ENCODE measurements at regions not wholly inside any gene's neighbourhood (a gene's known extent, or its start where the extent isn't known, plus 50 kb on each side); places are given as distances from the start of the nearest gene placed in this dataset.

DNA sequence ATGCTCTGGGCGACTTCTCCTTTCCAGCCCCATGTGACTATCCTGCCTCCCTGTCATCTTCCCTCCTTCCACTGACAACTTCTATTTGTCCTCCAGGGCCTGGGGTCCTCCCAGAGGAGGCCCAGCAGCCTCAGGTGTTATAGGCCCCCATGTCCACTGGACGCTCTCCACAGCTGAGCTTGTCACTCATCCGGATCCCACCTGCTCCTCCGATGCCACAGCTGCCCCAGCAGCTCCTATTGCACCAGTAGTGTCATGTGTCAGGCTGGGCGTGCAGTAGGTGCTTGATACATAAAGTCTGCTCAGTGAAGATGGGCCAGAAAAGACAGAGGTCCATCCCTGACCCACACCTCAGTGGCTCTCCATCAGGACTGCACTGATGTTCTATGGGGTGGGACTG is 305.7 kb upstream of the MYT1L start:
- Histone ChIP-seq H3K27ac (no peak overlapping the region), H3K36me3 (no peaks in the 10 kb centered on the region), H3K4me1 (no peaks in the 10 kb centered on the region), H3K4me3 (no peak overlapping the region), H3K9me3 (no peaks in the 10 kb centered on the region), H3K27me3 (no peaks in the 10 kb centered on the region)
- DNase-seq (no peak), ATAC-seq (no peak)
- TF ChIP-seq CTCF (IDR thresholded peaks at IDR 0.05): no peak
- intact Hi-C loops (cut with DNase I): no loop called here

DNA sequence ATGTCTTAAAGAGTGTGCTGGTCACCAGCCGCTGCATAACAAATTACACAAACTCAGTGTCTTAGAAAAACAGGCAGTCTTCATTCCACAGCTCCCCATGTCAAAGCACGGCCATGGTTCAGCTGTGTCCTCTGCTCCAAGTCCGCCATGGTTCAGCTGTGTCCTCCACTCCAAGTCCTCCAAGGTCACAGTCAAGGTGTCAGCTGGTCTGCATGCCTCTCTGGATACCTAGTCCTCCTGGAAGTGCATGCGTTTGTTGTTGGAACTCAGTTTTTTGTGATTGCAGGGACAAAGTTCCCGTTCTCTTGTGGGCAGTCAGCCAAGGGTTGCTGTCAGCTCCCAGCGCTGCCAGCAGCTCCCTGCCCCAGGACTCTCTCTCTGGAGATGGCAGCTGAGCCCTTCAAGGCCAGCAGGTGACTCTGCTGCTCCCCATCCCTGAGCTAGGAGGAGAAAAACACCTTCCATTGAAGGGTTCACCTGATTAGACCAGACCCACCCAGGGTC is 304.0 kb upstream of the MYT1L start:
- no peaks in the 10 kb centered on the region for H3K4me1 ChIP-seq
- no peak overlapping the region for H3K27ac ChIP-seq
- intact Hi-C loops (cut with DNase I): no loop called here
- no peaks in the 10 kb centered on the region for H3K27me3 ChIP-seq
- H3K9me3 ChIP-seq: no peaks in the 10 kb centered on the region
- no peak for TF ChIP-seq CTCF (IDR thresholded peaks at IDR 0.05)
- DNase-seq: no peak
- no peak overlapping the region for H3K4me3 ChIP-seq
- no peaks in the 10 kb centered on the region for H3K36me3 ChIP-seq
- no peak for ATAC-seq

- Histone ChIP-seq H3K4me1 (no peaks in the 10 kb centered on the region), H3K27ac (no peak overlapping the region), H3K36me3 (no peaks in the 10 kb centered on the region), H3K27me3 (no peaks in the 10 kb centered on the region), H3K4me3 (no peak overlapping the region), H3K9me3 (no peaks in the 10 kb centered on the region)
- DNase-seq (no peak), ATAC-seq (no peak)
- no peak for TF ChIP-seq CTCF (IDR thresholded peaks at IDR 0.05)
- intact Hi-C loops (cut with DNase I): no loop called here
Measured at GRCh38 chr2:2633017-2633416, 301.9 kb upstream of the MYT1L start.

- no peak for DNase-seq
- Histone ChIP-seq H3K9me3 (no peaks in the 10 kb centered on the region), H3K27me3 (no peaks in the 10 kb centered on the region), H3K4me1 (no peaks in the 10 kb centered on the region), H3K27ac (no peak overlapping the region), H3K36me3 (no peaks in the 10 kb centered on the region), H3K4me3 (no peak overlapping the region)
- intact Hi-C loops (cut with DNase I): no loop called here
- no peak for ATAC-seq
- TF ChIP-seq CTCF (IDR thresholded peaks at IDR 0.05): no peak
Measured at GRCh38 chr2:2623939-2624338, 292.9 kb upstream of the MYT1L start.

GRCh38 chr2:2621855-2622254 is 290.8 kb upstream of the MYT1L start:
- no peak for DNase-seq
- TF ChIP-seq CTCF (IDR thresholded peaks at IDR 0.05): no peak
- no peaks in the 10 kb centered on the region for H3K9me3 ChIP-seq
- no peaks in the 10 kb centered on the region for H3K27me3 ChIP-seq
- no peaks in the 10 kb centered on the region for H3K4me1 ChIP-seq
- H3K36me3 ChIP-seq: no peaks in the 10 kb centered on the region
- peak; percentile 39 for ATAC-seq
- intact Hi-C loops (cut with DNase I): no loop called here
- no peak overlapping the region for H3K4me3 ChIP-seq
- H3K27ac ChIP-seq: no peak overlapping the region

GRCh38 chr2:2620604-2621003 is 289.5 kb upstream of the MYT1L start:
- Histone ChIP-seq H3K4me3 (no peak overlapping the region), H3K9me3 (no peaks in the 10 kb centered on the region), H3K36me3 (no peaks in the 10 kb centered on the region), H3K4me1 (no peaks in the 10 kb centered on the region), H3K27me3 (no peaks in the 10 kb centered on the region), H3K27ac (no peak overlapping the region)
- no peak for DNase-seq
- intact Hi-C loops (cut with DNase I): no loop called here
- no peak for ATAC-seq
- no peak for TF ChIP-seq CTCF (IDR thresholded peaks at IDR 0.05)

Measured in upper lobe of right lung (tissue), 1 donor.